ENCODE measurements at regions not wholly inside any gene's neighbourhood (a gene's known extent, or its start where the extent isn't known, plus 50 kb on each side); places are given as distances from the start of the nearest gene placed in this dataset.
A peak's percentile ranks its signal among the peaks of the same experiment; 100 is the strongest.
"Not testable (repeated sequence)": the region's sequence is repeated elsewhere in the genome, so short reads cannot be mapped to it uniquely, and the experiment has no call there.

DNA sequence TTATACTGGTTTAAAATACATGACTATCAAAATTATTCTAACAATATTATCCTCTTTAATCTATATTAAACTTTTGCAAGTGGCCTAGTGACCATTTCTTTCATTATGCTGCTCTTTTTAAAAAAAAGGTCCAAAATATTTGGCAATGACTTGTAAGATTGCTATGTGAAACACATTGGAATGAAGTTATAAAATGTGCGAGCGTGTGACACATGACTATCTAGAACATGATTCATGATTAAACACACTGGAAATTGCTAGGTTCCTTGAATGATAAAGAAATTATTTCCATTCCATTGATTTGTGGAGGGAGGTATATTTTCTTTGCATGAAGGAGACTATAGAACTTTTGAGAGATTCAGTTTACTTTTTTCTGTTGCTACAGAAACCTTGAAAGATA lies 739.1 kb downstream of the DIAPH3 start:
- TF ChIP-seq, protein P1, sequence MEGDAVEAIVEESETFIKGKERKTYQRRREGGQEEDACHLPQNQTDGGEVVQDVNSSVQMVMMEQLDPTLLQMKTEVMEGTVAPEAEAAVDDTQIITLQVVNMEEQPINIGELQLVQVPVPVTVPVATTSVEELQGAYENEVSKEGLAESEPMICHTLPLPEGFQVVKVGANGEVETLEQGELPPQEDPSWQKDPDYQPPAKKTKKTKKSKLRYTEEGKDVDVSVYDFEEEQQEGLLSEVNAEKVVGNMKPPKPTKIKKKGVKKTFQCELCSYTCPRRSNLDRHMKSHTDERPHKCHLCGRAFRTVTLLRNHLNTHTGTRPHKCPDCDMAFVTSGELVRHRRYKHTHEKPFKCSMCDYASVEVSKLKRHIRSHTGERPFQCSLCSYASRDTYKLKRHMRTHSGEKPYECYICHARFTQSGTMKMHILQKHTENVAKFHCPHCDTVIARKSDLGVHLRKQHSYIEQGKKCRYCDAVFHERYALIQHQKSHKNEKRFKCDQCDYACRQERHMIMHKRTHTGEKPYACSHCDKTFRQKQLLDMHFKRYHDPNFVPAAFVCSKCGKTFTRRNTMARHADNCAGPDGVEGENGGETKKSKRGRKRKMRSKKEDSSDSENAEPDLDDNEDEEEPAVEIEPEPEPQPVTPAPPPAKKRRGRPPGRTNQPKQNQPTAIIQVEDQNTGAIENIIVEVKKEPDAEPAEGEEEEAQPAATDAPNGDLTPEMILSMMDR (IDR thresholded peaks at IDR 0.05): no peak
- Mint-ChIP-seq H3K27me3 (ENCODE audit: low read depth) (no peaks in the 10 kb centered on the region), H3K27ac (ENCODE audit: unreplicated experiment) (peak overlapping the region; percentile 95), H3K36me3 (ENCODE audit: low read depth) (peaks cover 6% of the 10 kb centered on the region), H3K4me3 (ENCODE audit: unreplicated experiment) (no peak overlapping the region), H3K9me3 (ENCODE audit: low read depth) (peaks cover 35% of the 10 kb centered on the region), H3K4me1 (ENCODE audit: low read depth) (peaks cover 33% of the 10 kb centered on the region)
- no peak for DNase-seq (ENCODE audit: low spot score)

GRCh38 chr13:59425211-59425741 lies 738.5 kb downstream of the DIAPH3 start:
- H3K27me3 Mint-ChIP-seq (ENCODE audit: low read depth): no peaks in the 10 kb centered on the region
- no peak for DNase-seq (ENCODE audit: low spot score)
- TF ChIP-seq, protein P1 (IDR thresholded peaks at IDR 0.05): no peak
- H3K4me3 Mint-ChIP-seq (ENCODE audit: unreplicated experiment): no peak overlapping the region
- H3K36me3 Mint-ChIP-seq (ENCODE audit: low read depth): peaks cover 6% of the 10 kb centered on the region
- peaks cover 33% of the 10 kb centered on the region for H3K4me1 Mint-ChIP-seq (ENCODE audit: low read depth)
- peaks cover 34% of the 10 kb centered on the region for H3K9me3 Mint-ChIP-seq (ENCODE audit: low read depth)
- peak overlapping the region; percentile 95 for H3K27ac Mint-ChIP-seq (ENCODE audit: unreplicated experiment)

GRCh38 chr13:59435024-59435423 lies 728.7 kb downstream of the DIAPH3 start:
- TF ChIP-seq, protein P1 (IDR thresholded peaks at IDR 0.05): no peak
- Mint-ChIP-seq H3K9me3 (ENCODE audit: low read depth) (peaks cover 48% of the 10 kb centered on the region), H3K4me3 (ENCODE audit: unreplicated experiment) (no peak overlapping the region), H3K27ac (ENCODE audit: unreplicated experiment) (no peak overlapping the region), H3K36me3 (ENCODE audit: low read depth) (peaks cover 13% of the 10 kb centered on the region), H3K27me3 (ENCODE audit: low read depth) (no peaks in the 10 kb centered on the region), H3K4me1 (ENCODE audit: low read depth) (no peaks in the 10 kb centered on the region)
- DNase-seq (ENCODE audit: low spot score): no peak

DNA sequence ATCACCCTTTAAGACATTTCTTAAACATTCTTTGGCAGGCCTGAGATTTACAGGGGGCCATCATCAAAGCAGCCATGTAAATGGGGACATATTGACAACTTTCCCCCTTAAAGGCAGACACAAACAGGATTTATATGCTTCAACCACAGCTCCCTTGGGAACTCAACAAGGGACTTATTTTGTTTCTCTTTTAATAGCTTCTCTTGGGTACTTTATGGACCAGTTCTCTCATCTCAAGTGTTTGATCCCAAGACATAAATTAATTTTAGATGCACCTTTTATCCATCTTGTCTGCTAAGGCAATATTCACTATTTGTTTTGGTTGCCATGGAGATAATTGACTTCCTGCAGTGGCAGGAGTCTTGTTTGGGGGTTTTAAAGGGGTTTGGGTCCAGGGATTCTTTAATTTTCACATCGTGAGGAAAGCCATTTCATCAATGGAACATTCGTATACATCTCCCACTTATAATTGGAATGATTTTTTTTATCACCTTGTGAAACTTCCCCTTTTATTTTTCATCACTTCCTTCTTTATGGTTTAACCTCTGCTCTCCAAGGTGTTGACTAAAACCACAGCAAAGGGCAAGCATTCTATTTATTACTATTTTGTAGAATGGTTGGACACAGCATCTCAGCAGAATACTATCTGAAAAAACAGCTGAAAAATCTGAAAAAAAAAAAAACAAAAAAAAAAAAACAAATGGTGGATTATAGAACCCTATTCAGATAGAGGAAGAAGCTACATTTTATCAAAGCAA lies 726.0 kb downstream of the DIAPH3 start:
- H3K4me1 Mint-ChIP-seq (ENCODE audit: low read depth): peaks cover under 1% of the 10 kb centered on the region
- TF ChIP-seq, protein P1 (IDR thresholded peaks at IDR 0.05): no peak
- DNase-seq (ENCODE audit: low spot score): no peak
- H3K27ac Mint-ChIP-seq (ENCODE audit: unreplicated experiment): no peak overlapping the region
- H3K36me3 Mint-ChIP-seq (ENCODE audit: low read depth): peaks cover 8% of the 10 kb centered on the region
- H3K27me3 Mint-ChIP-seq (ENCODE audit: low read depth): no peaks in the 10 kb centered on the region
- no peak overlapping the region for H3K4me3 Mint-ChIP-seq (ENCODE audit: unreplicated experiment)
- H3K9me3 Mint-ChIP-seq (ENCODE audit: low read depth): peaks cover 28% of the 10 kb centered on the region

GRCh38 chr13:59439776-59440428 lies 723.8 kb downstream of the DIAPH3 start:
- Mint-ChIP-seq H3K27me3 (ENCODE audit: low read depth) (no peaks in the 10 kb centered on the region), H3K27ac (ENCODE audit: unreplicated experiment) (no peak overlapping the region), H3K36me3 (ENCODE audit: low read depth) (no peaks in the 10 kb centered on the region), H3K4me1 (ENCODE audit: low read depth) (peaks cover 6% of the 10 kb centered on the region), H3K4me3 (ENCODE audit: unreplicated experiment) (no peak overlapping the region), H3K9me3 (ENCODE audit: low read depth) (peaks cover 9% of the 10 kb centered on the region)
- TF ChIP-seq, protein P1 (IDR thresholded peaks at IDR 0.05): no peak
- no peak for DNase-seq (ENCODE audit: low spot score)

DNA sequence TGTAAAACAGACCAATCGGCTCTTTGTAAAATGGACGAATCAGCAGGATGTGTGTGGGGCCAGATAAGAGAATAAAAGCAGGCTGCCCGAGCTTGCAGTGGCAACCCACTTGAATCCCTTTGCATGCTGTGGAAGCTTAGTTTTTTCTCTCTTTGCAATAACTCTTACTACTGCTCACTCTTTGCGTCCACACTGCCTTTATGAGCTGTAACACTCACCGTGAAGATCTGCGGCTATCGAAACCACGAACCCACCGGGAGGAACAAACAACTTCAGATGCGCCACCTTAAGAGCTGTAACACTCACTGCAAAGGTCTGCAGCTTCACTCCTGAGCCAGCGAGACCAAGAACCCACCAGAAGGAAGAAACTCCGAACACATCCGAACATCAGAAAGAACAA lies 722.7 kb downstream of the DIAPH3 start:
- H3K4me1 Mint-ChIP-seq (ENCODE audit: low read depth); H3K27ac Mint-ChIP-seq (ENCODE audit: unreplicated experiment); H3K9me3 Mint-ChIP-seq (ENCODE audit: low read depth); H3K4me3 Mint-ChIP-seq (ENCODE audit: unreplicated experiment); H3K27me3 Mint-ChIP-seq (ENCODE audit: low read depth); DNase-seq (ENCODE audit: low spot score); H3K36me3 Mint-ChIP-seq (ENCODE audit: low read depth): not testable (repeated sequence)
